DOHH2 (cell line): ENCODE measurements at regions not wholly inside any gene's neighbourhood (a gene's known extent, or its start where the extent isn't known, plus 50 kb on each side); places are given as distances from the start of the nearest gene placed in this dataset.

ENCODE experiments used
- H3F3A ChIP-seq: fragments of 200-600 bp; sonication (generic), shearing (Covaris generic); 2 replicates; pipeline ENCODE4 v1.6.0; 2016; ENCODE audit warnings: antibody characterized with exemption, mild to moderate bottlenecking; ENCODE audit not compliant: control insufficient read depth, insufficient read depth
- H3K27ac ChIP-seq: fragments of 200-600 bp; sonication (generic); 2 replicates; pipeline ENCODE4 v1.5.1; 2014; ENCODE audit warnings: low read depth, mild to moderate bottlenecking, low read length, moderate library complexity
- H3K27me3 ChIP-seq: fragments of 200-600 bp; sonication (generic); 2 replicates; pipeline ENCODE4 v1.6.1; 2014; ENCODE audit warnings: mild to moderate bottlenecking, low read length, mixed read lengths; ENCODE audit not compliant: control insufficient read depth
- H3K36me3 ChIP-seq: fragments of 200-600 bp; sonication (generic); 2 replicates; pipeline ENCODE4 v1.6.1; 2014; ENCODE audit warnings: mild to moderate bottlenecking, low read length, moderate library complexity, mixed read lengths; ENCODE audit not compliant: control insufficient read depth
- H3K4me1 ChIP-seq: fragments of 200-600 bp; sonication (generic); 2 replicates; pipeline ENCODE4 v1.6.1; 2014; ENCODE audit warnings: mild to moderate bottlenecking, low read length, mixed read lengths; ENCODE audit not compliant: control insufficient read depth
- H3K4me2 ChIP-seq: fragments of 200-600 bp; sonication (generic); 2 replicates; pipeline ENCODE4 v1.6.0; 2014; ENCODE audit warnings: mild to moderate bottlenecking, low read length, moderate library complexity
- H3K4me3 ChIP-seq: fragments of 200-600 bp; sonication (generic); 2 replicates; pipeline ENCODE4 v1.5.1; 2014; ENCODE audit warnings: mild to moderate bottlenecking, low read length, mixed read lengths
- H3K79me2 ChIP-seq: fragments of 200-600 bp; sonication (generic); 2 replicates; pipeline ENCODE4 v1.6.1; 2014; ENCODE audit warnings: mild to moderate bottlenecking, low read length, mixed read lengths; ENCODE audit not compliant: control insufficient read depth
- H3K9me2 ChIP-seq: fragments of 200-600 bp; sonication (generic); replicated peaks from 2 replicates; pipeline ENCODE4 v1.6.1; 2014; ENCODE audit warnings: mild to moderate bottlenecking, low read length, mixed read lengths; ENCODE audit not compliant: control insufficient read depth
- H3K9me3 ChIP-seq: fragments of 200-600 bp; sonication (generic); 2 replicates; pipeline ENCODE4 v1.6.1; 2014; ENCODE audit warnings: antibody characterized with exemption, low read length, mixed read lengths; ENCODE audit not compliant: control insufficient read depth, insufficient read depth
- H4K20me1 ChIP-seq: fragments of 200-600 bp; sonication (generic); 2 replicates; pipeline ENCODE4 v1.6.0; 2014; ENCODE audit warnings: low read depth, mild to moderate bottlenecking, antibody characterized with exemption, low read length, moderate library complexity; ENCODE audit not compliant: control insufficient read depth, insufficient read depth
- CTCF ChIP-seq: fragments of 200-600 bp; sonication (generic); IDR thresholded peaks from one replicate; pipeline ENCODE4 v1.5.1; 2014; ENCODE audit warnings: antibody characterized with exemption, mild to moderate bottlenecking, low read depth, low read length; ENCODE audit not compliant: poor library complexity, severe bottlenecking
- EZH2phosphoT487 ChIP-seq: fragments of 200-600 bp; sonication (generic); IDR thresholded peaks from 2 replicates; pipeline ENCODE4 v1.6.1; 2017; ENCODE audit warnings: borderline replicate concordance, mild to moderate bottlenecking, antibody characterized with exemption, low read length, moderate library complexity, mixed read lengths

GRCh38 chr17:72342627-72343527, 222.1 kb downstream of the SOX9 start:
- Histone ChIP-seq H3K27me3 (no peaks in the 10 kb centered on the region), H3K4me2 (no peak overlapping the region), H3K9me3 (no peaks in the 10 kb centered on the region), H3K36me3 (no peaks in the 10 kb centered on the region), H3K4me1 (no peaks in the 10 kb centered on the region), H3K9me2 (no peaks in the 10 kb centered on the region), H3K4me3 (no peak overlapping the region), H4K20me1 (no peaks in the 10 kb centered on the region), H3K27ac (no peak overlapping the region), H3F3A (no peaks in the 10 kb centered on the region), H3K79me2 (no peaks in the 10 kb centered on the region)
- TF ChIP-seq EZH2phosphoT487, result no peak
- TF ChIP-seq CTCF, result no peak

- Histone ChIP-seq H3F3A (no peaks in the 10 kb centered on the region), H3K4me3 (no peak overlapping the region), H3K36me3 (no peaks in the 10 kb centered on the region), H3K27ac (no peak overlapping the region), H3K27me3 (no peaks in the 10 kb centered on the region), H3K4me1 (no peaks in the 10 kb centered on the region), H4K20me1 (no peaks in the 10 kb centered on the region), H3K9me3 (no peaks in the 10 kb centered on the region), H3K9me2 (no peaks in the 10 kb centered on the region), H3K79me2 (no peaks in the 10 kb centered on the region), H3K4me2 (no peak overlapping the region)
- TF ChIP-seq EZH2phosphoT487 (no peak), CTCF (no peak)
These were observed 223.1 kb downstream of the SOX9 start for GRCh38 chr17:72343911-72344310.

GRCh38 chr17:72344613-72345012, 223.8 kb downstream of the SOX9 start:
- no peaks in the 10 kb centered on the region for H3K9me2 ChIP-seq
- TF ChIP-seq EZH2phosphoT487 (no peak), CTCF (no peak)
- H3F3A ChIP-seq, result no peaks in the 10 kb centered on the region

More at GRCh38 chr17:72344613-72345012, 223.8 kb downstream of the SOX9 start:
- Histone ChIP-seq H3K79me2 (no peaks in the 10 kb centered on the region), H3K4me3 (no peak overlapping the region), H3K4me1 (no peaks in the 10 kb centered on the region), H3K27ac (no peak overlapping the region), H3K27me3 (no peaks in the 10 kb centered on the region), H3K36me3 (no peaks in the 10 kb centered on the region), H4K20me1 (no peaks in the 10 kb centered on the region), H3K4me2 (no peak overlapping the region), H3K9me3 (no peaks in the 10 kb centered on the region)
